Activated T-cell treated with anti-CD3 and anti-CD28 coated beads for 24 hours (primary cell): ENCODE measurements at regions not wholly inside any gene's neighbourhood (a gene's known extent, or its start where the extent isn't known, plus 50 kb on each side); places are given as distances from the start of the nearest gene placed in this dataset.
"Not testable (repeated sequence)": the region's sequence is repeated elsewhere in the genome, so short reads cannot be mapped to it uniquely, and the experiment has no call there.

Source experiments
- DNase-seq: peaks from one replicate; pipeline ENCODE4 v3.0.0-alpha.2; 2020; ENCODE audit warnings: low read depth

DNA sequence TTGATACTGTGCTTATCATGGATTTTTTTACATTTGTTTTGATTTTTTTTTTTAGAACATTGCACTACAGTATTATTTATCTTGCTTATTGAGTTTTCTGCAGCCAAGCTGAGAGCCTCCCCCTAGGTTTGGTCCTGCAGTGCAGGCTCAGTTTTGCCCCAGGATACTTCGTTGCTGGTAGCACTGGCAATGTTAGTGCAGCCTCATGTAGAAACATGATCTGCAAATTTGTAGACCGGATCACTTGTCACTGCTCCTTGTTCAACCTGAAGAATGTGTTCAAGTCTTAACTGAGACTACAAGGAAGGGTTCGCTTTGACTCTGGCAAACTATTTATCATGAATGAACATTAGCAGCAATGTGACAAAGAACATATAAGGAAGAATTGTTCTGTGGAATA, 377.2 kb upstream of the PDE3A start:
- no peak for DNase-seq

DNA sequence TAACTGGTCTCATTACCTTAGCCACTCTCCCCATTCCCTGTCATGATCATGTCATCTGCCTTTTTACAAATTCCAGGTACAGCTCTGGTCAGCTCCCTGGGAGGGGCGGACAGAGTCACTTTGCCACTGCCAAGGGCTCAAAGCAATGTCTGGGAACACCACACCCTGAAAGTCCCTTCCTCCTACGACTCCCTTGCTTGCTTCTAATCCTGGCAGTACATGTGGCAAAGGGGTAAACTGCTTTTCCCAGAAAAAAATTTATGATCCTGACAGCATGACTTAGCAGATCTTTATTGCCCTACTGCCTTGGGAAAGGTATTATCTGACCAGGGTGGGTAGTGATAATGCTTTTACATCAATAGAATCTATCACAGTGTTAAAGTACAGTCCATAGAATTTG, 376.0 kb upstream of the PDE3A start:
- no peak for DNase-seq

DNA sequence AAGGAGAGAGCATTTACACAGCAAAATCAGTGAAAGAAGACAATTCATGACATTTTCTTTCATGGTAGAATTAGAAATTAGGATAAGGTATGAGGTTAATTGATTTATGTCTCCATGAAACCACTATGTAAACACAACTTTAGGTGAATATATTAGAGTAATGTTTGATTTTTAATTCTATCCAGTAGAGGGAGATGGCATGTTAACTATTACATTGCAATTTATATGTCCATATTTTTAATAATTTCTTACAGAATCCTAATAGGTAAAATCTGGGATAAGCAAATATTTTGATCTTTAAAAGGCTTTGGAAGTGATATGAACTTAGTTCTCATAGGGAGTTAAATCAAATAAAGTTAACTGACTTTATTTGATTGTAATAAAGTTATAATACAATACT, 373.4 kb upstream of the PDE3A start:
- DNase-seq: no peak

DNA sequence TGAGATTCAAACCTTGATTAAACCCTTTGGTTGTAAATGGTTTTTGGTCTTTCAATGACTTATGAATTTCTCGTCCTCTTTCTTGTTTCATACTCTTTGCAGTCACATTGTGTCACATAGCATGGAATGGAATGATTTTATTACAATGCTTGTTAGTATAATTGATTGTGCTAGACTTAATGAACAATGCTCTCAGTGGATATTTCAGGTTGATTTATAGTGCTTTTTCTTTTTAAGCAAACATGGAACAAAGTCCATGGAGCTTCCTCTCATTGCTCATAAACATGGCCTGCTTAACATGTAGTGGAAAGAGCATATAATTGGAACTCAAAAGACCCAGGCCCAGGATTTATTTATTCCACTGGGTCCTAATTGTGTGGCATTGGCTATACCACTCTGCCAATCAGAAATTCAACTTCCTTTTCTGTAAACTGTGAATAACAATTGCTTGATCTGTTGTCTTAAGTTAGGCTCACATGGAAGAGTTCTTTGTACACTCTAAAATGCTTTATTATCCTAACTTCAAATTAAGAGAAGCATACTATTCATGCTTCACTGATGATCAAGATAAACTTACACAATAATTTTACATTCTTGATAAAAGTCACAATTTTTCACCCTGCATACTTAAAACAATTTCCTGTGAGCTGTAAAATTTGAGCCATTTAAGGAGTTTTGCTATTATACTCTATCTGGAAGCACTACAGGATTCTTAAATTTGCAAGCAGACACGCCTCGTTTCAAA, 370.5 kb upstream of the PDE3A start:
- DNase-seq: no peak

DNA sequence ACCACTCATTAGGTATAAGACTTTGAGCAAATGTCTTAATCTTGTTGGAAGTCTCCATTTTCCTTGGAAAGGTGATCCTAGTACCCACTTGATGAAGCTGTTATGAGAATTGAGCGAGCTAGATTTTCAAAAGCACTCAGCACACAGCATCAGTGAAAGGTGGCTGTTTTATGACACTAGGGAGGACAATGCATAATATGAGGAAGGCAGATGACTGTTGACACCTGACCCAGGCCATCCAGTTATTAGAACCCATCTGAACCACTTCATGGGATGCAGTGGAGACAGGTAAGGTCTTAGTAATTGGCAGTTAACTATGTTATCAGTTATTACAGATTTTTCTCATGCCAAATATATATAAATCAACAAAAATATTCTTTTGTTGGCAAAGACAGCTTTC, 369.9 kb upstream of the PDE3A start:
- no peak for DNase-seq

DNA sequence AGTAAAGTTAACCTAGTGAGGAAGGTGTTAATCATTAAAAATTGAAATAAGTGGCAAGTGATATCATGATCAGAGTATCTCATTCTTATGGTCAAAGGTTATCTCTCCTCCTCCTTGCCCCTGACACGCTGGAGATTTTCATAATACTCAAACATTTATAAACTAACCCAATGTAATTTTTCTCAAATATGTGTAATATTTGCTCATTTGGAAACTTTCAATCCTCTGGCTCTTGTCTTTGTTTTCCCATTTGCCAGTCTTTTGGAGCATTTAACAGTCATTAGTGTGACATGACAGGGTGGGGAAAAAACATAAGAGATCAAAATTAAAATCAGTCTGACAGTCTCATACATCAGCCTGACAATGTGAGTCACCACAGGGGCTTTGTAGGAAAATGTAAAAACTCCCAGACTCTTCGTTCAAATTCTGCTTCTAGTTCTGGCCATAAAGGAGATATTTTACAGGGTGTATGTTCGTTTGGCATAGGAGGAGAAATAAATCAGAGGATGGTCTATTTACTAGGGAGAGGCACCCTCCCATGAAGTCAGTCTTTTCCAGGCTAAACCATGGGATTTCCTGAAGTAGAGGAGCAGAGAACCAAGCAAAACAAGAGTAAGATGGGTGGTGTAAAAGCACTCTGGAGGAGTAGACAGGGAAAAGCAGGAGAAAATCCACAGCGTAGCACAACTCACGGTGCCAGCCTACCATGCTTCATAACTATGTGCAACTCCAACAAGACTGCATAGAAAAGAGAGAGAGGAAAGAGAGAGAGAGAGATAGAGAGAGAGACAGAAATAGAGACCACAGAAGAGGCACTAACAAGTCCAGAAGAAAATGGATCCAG, 369.2 kb upstream of the PDE3A start:
- DNase-seq: no peak

DNA sequence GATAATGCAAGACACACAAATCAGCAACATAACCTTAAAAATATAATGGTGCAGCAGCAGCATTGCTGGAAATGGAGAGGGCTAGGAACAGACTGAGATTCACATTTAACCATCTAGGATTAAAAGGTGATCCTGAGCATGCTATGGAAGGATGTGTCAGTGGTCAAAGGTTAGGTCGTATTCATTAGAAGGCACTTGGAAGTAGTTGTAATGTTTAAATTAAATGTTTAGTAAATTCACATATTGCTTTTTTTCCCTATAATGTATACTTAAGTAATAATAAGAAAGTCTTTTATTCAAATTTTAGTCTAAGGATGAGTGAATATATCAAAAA, 368.6 kb upstream of the PDE3A start:
- no peak for DNase-seq

DNA sequence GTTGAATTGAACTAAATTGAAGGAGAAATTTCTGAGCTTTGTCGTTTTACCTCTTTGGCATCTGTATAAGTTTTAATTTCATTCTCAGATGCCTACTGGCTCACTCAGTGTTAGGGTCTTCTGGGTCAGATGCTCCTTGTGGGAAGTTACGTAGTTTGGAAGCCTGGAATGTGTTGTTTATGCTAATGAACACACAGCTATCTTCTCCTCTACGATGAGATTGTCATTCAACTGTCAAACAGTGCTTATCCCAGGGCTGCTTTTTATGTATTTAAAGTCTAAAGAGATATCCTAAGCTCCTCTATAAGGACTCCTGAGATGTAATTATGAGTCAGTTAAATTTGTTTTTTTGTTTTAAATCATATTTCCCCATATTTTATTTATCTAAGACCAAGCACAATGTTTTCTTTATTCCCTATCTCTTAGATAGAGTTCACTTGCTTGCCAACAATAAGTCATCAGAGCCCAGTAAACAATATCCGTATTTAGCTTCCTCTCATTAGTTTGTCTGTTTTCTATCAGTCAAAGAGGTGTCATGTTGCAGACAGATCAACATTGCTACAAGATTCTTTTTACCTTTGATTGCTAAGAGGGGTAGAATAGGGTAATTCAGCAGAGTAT, 368.0 kb upstream of the PDE3A start:
- no peak for DNase-seq

DNA sequence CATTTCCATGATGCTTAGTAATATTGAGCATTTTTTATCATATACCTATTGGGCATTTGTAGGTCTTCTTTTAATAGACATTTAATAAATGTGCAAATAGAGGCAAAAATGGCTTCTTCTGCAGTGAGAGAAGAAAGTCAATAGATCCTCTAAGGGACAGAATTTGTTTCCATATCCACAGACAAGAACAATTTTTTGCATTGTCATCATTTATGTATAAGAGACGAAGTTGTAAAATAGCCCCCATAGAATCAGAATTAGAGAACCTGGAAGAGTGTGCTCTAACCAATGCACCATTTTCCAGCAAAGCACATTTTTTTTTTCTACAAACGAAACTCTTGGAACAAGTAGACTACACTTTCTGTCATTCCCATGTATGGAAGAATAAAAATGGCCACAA, 365.1 kb upstream of the PDE3A start:
- DNase-seq: no peak

DNA sequence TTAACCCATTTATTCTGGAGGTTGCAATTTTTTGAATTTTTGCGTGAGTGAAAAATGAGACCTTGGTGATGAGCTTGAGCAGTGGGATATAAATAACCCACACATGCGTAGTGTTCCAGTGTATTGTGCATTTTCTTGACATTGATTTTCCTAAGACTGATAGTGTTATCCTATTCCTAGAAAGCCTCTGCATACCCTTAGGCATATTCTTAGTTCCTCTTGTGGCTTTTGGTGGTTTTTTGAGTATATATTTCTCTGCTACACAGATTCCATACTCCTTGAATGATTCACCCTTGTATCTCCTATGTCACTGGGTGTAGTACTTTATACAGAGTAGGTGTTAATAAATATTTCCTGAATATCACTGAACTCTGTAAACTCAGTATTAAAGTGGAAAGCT, 363.4 kb upstream of the PDE3A start:
- no peak for DNase-seq

DNA sequence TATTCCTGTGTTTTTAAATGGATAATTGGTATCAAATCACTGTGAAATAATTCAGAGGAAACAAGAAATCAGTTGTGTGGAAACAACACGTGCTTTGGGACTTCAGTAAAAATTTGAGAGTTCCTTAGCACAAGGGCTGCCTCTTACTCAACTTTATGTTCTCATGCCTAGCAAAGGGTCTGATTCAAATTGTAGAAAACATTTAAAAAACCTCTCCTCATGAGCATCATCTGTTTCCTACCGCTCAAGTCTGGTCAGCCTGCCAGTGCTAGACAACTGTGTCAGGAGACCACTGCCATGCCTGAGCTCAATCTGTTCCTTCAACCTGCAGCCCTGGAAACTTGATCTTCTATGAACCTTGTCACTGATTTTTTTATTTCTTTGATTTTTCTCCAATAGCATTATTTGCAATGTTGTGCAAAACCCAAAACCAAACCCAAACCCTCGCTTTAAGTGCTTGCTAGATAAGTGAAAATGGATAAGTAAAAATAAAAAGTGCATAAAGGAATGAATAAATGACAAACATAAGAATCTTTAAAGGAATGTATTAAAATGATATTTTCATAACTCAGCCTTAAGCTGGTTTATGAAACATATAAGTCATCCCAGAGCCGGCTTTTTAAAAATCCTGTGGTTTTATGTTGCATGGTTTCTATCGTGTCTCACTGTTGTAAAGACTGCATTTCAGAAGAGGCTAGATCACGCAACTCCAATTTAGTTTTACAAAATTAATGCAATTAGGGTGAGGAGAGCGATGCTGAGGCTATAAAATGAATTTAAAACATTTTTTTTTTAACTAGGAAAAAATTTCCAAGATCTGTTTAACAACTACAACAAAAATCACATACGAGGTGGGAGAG, 361.2 kb upstream of the PDE3A start:
- no peak for DNase-seq

DNA sequence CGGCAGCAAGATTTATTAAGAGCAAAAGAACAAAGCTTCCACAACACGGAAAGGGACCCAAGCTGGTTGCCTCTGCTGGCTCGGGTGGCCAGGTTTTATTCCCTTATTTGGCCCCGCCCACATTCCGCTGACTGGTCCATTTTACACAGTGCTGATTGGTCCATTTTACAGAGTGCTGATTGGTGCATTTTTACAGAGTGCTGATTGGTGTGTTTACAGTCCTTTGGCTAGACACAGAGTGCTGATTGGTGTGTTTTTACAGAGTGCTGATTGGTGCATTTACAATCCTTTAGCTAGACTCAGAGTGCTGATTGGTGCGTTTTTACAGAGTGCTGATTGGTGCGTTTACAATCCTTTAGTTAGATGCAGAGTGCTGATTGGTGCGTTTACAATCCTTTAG, 358.4 kb upstream of the PDE3A start:
- not testable (repeated sequence) for DNase-seq

DNA sequence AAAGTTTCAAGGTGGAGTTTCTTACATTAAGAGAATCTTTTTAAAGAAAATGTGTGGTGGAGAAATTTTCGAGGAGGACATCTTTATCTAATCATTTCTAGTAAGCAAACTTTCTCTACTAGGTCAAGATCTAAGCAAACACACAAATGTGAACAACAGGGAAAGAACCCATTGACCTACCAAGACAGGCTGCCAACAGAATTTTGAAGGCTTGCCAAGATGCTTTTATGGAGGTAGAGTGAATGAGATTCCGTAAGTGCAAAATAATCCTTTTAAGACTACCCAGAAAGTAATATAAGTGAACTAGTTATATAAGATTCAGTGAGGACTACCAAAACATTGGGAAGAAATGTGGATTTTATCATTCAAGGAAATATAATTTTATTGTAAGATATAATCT, 357.1 kb upstream of the PDE3A start:
- no peak for DNase-seq

DNA sequence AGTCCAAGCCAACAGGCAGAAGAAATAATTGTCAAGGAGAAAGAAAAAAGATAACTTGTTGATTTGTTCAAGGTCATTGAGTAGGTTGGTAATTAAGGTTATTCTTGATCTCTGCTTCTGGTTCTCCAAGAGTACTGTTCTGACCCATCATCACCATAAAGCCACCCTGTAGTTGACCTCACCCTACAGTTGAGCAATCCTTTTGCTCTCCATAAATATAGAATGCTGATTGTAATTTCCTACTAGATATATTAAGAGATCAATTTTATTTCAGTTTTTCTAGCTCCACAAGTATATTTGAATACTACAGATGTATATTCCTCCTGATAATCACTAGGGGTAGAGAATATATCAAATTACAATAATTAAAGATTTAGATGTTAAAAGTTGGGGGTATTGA, 350.5 kb upstream of the PDE3A start:
- DNase-seq: no peak

DNA sequence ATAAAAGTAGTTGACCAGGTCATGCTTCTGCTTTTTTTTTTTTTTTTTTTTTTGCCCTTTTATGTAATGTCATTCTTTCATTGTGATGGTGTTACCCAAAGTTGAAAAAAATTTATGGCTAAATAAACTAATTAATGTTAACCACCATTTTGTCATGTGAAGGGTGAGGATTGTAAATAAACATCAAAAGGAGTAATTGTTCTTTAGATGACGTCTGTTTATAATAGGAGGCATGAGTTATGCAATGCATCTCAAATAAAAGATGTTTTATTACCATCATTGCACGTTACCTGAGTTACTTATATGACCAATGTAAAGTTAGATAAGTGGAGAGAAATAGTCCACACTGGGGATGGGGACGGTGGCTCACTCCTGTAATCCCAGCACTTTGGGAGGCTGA, 349.9 kb upstream of the PDE3A start:
- no peak for DNase-seq

DNA sequence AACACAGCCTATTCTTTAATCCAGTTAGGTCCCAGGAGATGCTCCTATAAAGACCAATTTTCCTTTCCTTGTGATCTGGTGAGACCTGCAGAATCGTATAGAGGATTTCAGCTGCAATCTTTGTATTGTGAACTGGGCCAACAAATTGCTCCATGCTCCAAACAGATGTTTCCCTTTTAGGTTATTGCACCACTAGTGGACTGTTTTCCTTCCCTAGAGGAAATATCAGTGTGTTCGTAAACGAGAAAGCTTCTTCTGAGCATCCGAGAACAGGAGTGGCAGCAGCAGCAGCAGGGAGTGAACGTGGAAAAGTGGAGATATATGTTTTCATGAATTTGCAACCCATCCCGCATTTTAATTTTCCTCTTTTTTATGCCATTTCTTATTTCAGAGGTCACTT, 344.1 kb upstream of the PDE3A start:
- DNase-seq: no peak

DNA sequence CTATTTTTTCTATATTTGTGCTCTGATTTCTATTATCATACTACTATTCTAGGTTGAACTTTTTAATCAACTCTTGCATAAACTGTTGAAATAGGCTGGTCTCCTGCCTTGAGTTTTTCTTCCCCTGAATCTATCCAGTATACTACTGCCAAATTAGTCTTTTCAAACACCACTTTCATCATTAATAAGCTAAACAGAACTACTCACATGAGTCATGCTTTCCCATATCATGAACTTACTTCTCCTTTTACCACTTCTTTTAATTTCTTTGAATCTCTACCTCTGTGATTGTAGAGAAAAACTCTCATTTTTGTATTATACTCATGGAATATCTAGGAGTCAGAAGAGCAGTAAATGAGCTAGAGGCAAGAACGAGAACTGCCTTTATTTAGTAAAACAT, 340.3 kb upstream of the PDE3A start:
- no peak for DNase-seq

DNA sequence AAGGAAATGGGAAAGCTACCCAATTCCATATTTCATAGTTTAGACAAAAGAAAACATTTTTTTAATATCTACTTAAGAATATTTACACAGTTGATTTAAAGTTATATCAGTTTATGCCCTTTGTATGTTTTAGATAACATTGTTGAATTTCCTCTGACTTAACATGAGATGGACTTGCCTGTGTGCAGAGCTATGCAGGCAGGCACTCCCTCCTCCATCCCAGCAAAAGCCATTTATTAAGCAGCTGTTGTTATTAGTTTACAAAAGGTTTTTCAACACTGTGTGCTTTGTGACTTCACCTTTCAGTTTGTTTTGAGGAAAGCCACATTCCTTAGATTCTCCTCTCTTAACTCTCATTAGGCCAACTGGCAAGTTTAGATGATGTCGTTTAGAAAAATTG, 337.5 kb upstream of the PDE3A start:
- DNase-seq: no peak

DNA sequence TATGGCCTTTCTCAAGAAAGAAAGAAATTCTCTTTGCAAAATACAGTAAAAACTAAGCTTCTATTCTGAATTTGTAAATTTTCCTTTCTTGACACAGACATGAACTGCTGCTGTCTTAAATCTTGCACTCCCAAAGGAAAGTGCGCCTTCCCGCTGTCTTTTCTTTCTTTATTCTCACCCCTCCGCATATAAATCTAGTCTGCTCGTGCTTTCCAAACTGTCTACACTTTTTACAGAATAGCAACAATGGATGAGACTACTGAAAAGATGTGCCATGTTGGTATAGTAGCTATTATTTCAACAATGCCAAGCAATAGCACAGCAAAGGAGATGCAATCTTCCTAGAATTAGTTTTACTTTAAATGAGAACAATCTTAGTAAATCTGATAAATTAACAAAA, 328.8 kb upstream of the PDE3A start:
- DNase-seq: no peak

DNA sequence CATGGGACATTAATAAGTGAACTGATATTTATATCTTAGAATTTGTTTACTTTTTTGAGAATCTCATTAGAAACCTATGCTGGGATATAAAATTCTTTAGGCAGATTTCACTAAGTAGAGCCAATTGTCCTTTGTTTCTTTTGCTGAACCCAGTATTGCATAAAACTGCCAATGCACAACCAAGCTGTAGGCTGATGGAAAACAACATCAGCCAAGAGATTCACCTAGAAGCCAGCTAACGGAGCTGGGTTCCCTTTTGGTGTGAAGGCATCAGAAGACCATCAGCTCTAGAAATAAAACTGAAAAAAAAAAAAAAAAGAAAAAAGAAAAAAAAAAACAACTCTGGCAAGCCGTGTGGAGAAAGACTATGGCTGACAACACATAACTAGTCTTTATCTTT, 328.2 kb upstream of the PDE3A start:
- DNase-seq: no peak

DNA sequence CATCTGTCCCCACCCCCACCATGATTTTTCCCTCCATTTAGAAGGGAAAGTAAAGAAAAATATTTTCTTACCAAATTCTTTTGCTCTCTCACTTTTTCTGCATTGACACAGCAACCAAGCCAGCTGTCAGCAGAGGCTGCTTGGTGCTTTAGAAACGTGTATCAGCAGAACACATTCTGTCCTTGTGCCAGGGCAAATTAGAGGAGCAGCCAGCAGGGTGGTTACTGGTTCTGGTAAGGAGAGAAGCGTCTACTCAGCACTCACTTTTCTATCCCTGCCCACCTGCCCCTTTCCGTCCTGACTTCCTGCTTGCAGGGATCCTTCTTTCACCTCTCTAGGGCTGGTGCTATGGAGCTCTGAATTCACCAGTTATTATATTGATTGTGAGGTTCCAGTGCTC, 327.5 kb upstream of the PDE3A start:
- DNase-seq: no peak

DNA sequence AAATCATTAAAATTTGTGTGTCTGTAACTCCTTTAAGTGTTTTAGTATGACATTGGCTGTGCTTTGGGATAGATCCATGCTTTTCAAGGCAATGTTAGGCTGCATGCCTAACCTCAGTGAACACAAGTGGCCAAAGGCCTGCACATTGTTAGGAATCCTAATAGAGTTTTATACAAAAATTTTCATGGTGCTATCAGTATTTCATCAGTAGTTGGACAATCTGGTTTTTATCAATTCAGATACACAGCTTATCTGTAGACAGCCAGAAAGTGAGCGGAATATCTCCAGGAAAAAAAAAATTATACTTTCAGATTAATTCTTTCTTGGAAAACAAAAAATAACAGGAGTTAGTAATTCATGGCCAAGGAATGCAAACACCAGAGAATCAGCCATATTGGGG, 324.0 kb upstream of the PDE3A start:
- no peak for DNase-seq

DNA sequence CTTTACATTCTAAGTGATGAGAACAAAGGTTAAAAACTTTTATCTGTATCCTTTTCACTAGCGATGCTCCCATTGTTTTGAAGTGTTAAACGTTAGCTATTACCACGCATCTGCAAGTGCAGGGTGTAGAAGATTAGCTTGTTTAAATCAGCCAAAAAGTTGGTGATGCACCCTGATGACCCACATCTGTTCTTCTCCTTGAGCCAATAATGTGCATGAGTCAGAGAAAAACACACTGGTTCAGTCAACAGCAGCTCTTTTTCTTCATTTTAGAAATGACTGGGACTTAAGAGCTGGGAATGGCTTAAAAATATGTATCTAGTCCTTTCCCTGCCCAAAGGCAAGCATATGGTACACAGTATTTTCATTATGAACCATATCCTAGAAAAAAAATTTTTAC, 323.5 kb upstream of the PDE3A start:
- DNase-seq: no peak
